Common myeloid progenitor, CD34-positive (primary cell): ENCODE measurements at regions not wholly inside any gene's neighbourhood (a gene's known extent, or its start where the extent isn't known, plus 50 kb on each side); places are given as distances from the start of the nearest gene placed in this dataset.

ENCODE experiments used
- CTCF ChIA-PET: fragments of 350-600 bp; sonication (Branson Sonifier 250); formaldehyde crosslinking; loops from one replicate; lab custom pipeline; 2021; ENCODE audit warnings: antibody characterized with exemption; lab: Charles Lee
- POLR2A ChIA-PET: fragments of 350-600 bp; sonication (Branson Sonifier 250); formaldehyde crosslinking; loops from one replicate; lab custom pipeline; 2021; ENCODE audit warnings: antibody characterized with exemption; lab: Charles Lee
- DNase-seq, 3 donors: peaks; one replicate each; pipeline versions ENCODE4 v3.0.0 to v3.0.0-alpha.2; 2013
- H3K27ac ChIP-seq, 2 experiments: 1 replicate in 1 of 2; 2 replicates in 1 of 2; pipeline ENCODE4 v1.7.0; 2013; ENCODE audit warnings: inconsistent platforms in 2 of 2, low read length in 2 of 2, mild to moderate bottlenecking in 2 of 2, low read depth in 1 of 2, moderate library complexity in 1 of 2; ENCODE audit not compliant: severe bottlenecking in 2 of 2, insufficient read depth in 1 of 2, poor library complexity in 1 of 2
- H3K27me3 ChIP-seq, 5 experiments: replicated peaks in 2 of 5; 1 replicate in 3 of 5; 2 replicates in 2 of 5; pipeline versions ENCODE4 v1.6.1 to v1.7.0; 2013; ENCODE audit warnings: low read length in 4 of 5, mild to moderate bottlenecking in 2 of 5, moderate library complexity in 2 of 5, inconsistent platforms in 1 of 5; ENCODE audit not compliant: insufficient read depth in 5 of 5, control insufficient read depth in 4 of 5
- H3K36me3 ChIP-seq, 4 experiments: 1 replicate in 2 of 4; 2 replicates in 2 of 4; pipeline versions ENCODE4 v1.6.1 to v1.7.0; 2013; ENCODE audit warnings: low read length in 3 of 4, control low read depth in 1 of 4, mild to moderate bottlenecking in 1 of 4; ENCODE audit not compliant: control insufficient read depth in 4 of 4, insufficient read depth in 4 of 4
- H3K4me1 ChIP-seq, 4 experiments: 1 replicate in 3 of 4; 2 replicates in 1 of 4; pipeline versions ENCODE4 v1.6.1 to v1.7.1; 2013; ENCODE audit warnings: low read length in 3 of 4, mild to moderate bottlenecking in 3 of 4, control low read depth in 1 of 4, inconsistent platforms in 1 of 4, moderate library complexity in 1 of 4; ENCODE audit not compliant: control insufficient read depth in 4 of 4, insufficient read depth in 4 of 4; ENCODE audit errors: control extremely low read depth in 1 of 4
- H3K4me3 ChIP-seq, 7 experiments: 1 replicate in 4 of 7; 2 replicates in 3 of 7; pipeline versions ENCODE4 v1.5.1 to v1.7.0; 2013; ENCODE audit warnings: mild to moderate bottlenecking in 7 of 7, low read length in 6 of 7, moderate library complexity in 6 of 7, inconsistent platforms in 2 of 7, low read depth in 2 of 7, control low read depth in 1 of 7; ENCODE audit not compliant: insufficient read depth in 4 of 7, control insufficient read depth in 1 of 7; ENCODE audit errors: extremely low read depth in 1 of 7
- H3K9me3 ChIP-seq, 5 experiments: 1 replicate in 4 of 5; 2 replicates in 1 of 5; pipeline versions ENCODE4 v1.6.1 to v1.7.1; 2013; ENCODE audit warnings: low read length in 4 of 5, mild to moderate bottlenecking in 2 of 5, inconsistent platforms in 1 of 5, low read depth in 1 of 5, moderate library complexity in 1 of 5; ENCODE audit not compliant: control insufficient read depth in 4 of 5, insufficient read depth in 2 of 5; ENCODE audit errors: control extremely low read depth in 1 of 5
- WGBS: methylation state at CpG from one replicate; pipeline ENCODE4 v1.1.5; 2013; ENCODE audit not compliant: insufficient coverage; 5-methylcytosine and 5-hydroxymethylcytosine counted together

DNA sequence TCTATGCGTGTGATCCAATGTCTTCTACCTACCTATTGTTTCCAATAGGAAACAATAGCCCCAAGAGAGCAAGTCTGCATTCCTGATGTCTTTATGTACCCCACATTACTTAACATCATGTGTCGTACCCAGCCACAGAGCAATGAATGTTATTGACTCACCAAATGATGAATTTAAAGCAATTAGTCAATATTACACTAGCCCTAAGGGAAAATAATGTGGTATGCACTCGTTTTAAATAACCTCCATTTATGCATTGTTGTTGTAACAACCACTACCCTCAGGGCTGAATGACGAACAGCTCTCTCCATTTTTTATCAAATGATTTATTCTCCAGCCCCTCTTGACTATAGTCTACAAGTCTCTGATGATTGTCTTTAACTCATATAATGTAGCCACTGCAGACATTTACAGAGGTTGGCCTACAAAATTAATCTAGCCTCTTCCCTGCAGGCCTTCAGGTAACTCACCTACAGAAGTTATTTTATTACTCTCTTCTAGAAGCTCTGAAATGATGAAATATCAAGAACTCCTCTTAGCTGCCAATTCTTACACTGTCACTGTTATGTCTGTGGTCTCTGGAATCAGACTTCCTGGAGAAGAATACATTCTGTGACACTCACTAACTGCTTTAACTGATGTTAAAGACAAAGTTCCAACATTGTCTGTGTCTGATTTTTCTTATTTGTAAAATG is 601.7 kb upstream of the GRIA3 start:
- H3K9me3 ChIP-seq: no peaks in the 10 kb centered on the region
- DNase-seq: no peak
- ChIA-PET CTCF (no interaction called here), POLR2A (no interaction called here)
- H3K36me3 ChIP-seq: no peaks in the 10 kb centered on the region
- H3K27ac ChIP-seq: no peak overlapping the region
- 87% methylated on average over 3 of the region's 4 CpGs for WGBS
- H3K4me1 ChIP-seq: no peaks in the 10 kb centered on the region
- no peaks in the 10 kb centered on the region for H3K27me3 ChIP-seq
- no peak overlapping the region for H3K4me3 ChIP-seq

DNA sequence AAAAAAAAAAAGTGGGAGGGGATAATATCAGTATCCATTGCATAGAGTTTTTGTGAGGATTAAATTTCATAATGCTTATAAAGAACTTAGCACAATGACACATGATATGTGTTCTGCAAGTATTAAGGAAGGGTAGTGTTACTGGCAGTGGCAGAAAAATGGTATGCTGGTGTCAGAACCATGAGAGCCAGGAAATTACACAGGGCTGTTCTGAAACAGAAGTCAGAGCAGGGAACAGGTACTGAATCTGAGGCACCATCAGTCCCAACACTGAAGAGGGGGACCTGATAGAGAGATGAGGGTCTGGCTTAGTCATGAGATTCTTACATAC is 601.1 kb upstream of the GRIA3 start:
- no peaks in the 10 kb centered on the region for H3K36me3 ChIP-seq
- ChIA-PET POLR2A (no interaction called here), CTCF (no interaction called here)

DNA sequence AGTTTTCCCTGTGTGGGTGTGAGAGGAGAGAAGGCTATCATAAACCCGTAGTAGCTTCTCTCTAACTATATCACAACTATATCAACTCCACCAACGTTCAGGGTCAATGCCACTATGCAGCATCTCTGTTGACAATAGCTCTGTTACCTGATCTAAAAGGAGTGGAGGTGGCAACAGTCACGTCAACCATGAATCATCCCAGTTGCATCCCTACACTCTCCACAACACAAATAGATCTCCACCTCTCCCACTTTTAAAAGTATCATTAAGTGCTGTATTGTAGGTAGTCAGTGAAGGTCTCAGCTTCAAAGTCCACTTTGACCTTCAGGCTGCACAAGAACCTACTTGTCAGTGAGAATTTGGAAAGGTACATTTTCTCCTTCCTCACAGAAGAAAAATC is 600.5 kb upstream of the GRIA3 start:
- Histone ChIP-seq H3K4me1 (no peaks in the 10 kb centered on the region), H3K27ac (no peak overlapping the region), H3K36me3 (no peaks in the 10 kb centered on the region), H3K4me3 (no peak overlapping the region), H3K27me3 (no peaks in the 10 kb centered on the region), H3K9me3 (no peaks in the 10 kb centered on the region)
- no CpG with 5 or more reads among the region's 3 CpGs for WGBS
- ChIA-PET CTCF (no interaction called here), POLR2A (no interaction called here)
- no peak for DNase-seq

More for the DNA sequence above, 601.1 kb upstream of the GRIA3 start:
- DNase-seq: no peak
- Histone ChIP-seq H3K4me3 (no peak overlapping the region), H3K27ac (no peak overlapping the region), H3K4me1 (no peaks in the 10 kb centered on the region), H3K9me3 (no peaks in the 10 kb centered on the region), H3K27me3 (no peaks in the 10 kb centered on the region)

GRCh38 chrX:122584981-122585380 is 599.1 kb upstream of the GRIA3 start:
- Histone ChIP-seq H3K36me3 (no peaks in the 10 kb centered on the region), H3K9me3 (no peaks in the 10 kb centered on the region), H3K4me1 (no peaks in the 10 kb centered on the region), H3K4me3 (no peak overlapping the region), H3K27me3 (no peaks in the 10 kb centered on the region), H3K27ac (no peak overlapping the region)
- ChIA-PET CTCF (no interaction called here), POLR2A (no interaction called here)
- no peak for DNase-seq
- WGBS: 83% methylated on average over 1 of the region's 2 CpGs

GRCh38 chrX:122586831-122587230 is 597.2 kb upstream of the GRIA3 start:
- DNase-seq: no peak
- no peaks in the 10 kb centered on the region for H3K27me3 ChIP-seq
- 92% methylated on average over 1 of the region's 1 CpG for WGBS
- ChIA-PET CTCF (no interaction called here), POLR2A (no interaction called here)
- H3K4me3 ChIP-seq: no peak overlapping the region
- no peak overlapping the region for H3K27ac ChIP-seq
- H3K9me3 ChIP-seq: peaks cover 0 to 2% (median 0%) of the 10 kb centered on the region in 5 experiments
- no peaks in the 10 kb centered on the region for H3K4me1 ChIP-seq
- no peaks in the 10 kb centered on the region for H3K36me3 ChIP-seq

DNA sequence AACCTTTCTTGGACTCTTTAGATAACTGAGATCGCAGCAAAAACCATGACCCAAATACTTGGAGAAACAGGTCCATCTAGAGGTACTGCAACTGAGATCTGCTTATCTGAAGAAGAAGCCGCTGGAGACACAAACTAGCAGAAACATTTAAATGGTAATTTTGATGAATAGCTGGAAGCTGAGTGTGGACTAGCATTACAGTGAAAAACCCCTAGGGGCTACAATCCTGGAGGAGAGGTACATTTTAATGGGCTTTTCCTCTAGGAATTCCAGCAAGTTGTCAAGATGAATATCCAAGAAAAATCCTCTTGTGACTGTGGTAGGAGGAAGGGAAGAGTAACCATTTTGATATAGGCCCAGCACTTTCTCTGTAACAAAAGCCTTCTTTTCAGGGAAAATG is 592.5 kb upstream of the GRIA3 start:
- POLR2A ChIA-PET: no interaction called here
- CTCF ChIA-PET: no interaction called here

GRCh38 chrX:122596998-122597397 is 587.1 kb upstream of the GRIA3 start:
- CTCF ChIA-PET: no interaction called here

More for the DNA sequence above, 592.5 kb upstream of the GRIA3 start:
- H3K4me1 ChIP-seq: no peaks in the 10 kb centered on the region
- H3K36me3 ChIP-seq: no peaks in the 10 kb centered on the region
- no peak overlapping the region for H3K4me3 ChIP-seq
- H3K9me3 ChIP-seq: peaks cover 0 to 2% (median 0%) of the 10 kb centered on the region in 5 experiments
- DNase-seq: no peak
- 69% methylated on average over 2 of the region's 2 CpGs for WGBS
- H3K27ac ChIP-seq: no peak overlapping the region
- no peaks in the 10 kb centered on the region for H3K27me3 ChIP-seq

More at GRCh38 chrX:122596998-122597397, 587.1 kb upstream of the GRIA3 start:
- no peak overlapping the region for H3K27ac ChIP-seq
- no peaks in the 10 kb centered on the region for H3K9me3 ChIP-seq
- H3K4me3 ChIP-seq: no peak overlapping the region
- H3K36me3 ChIP-seq: no peaks in the 10 kb centered on the region
- DNase-seq: no peak
- POLR2A ChIA-PET: no interaction called here
- no peaks in the 10 kb centered on the region for H3K4me1 ChIP-seq
- no peaks in the 10 kb centered on the region for H3K27me3 ChIP-seq
